HG03066 (cell line): ENCODE measurements at regions not wholly inside any gene's neighbourhood (a gene's known extent, or its start where the extent isn't known, plus 50 kb on each side); places are given as distances from the start of the nearest gene placed in this dataset.

Source experiments
- ATAC-seq: cut with Tn5 transposase; IDR thresholded peaks from one replicate; pipeline ENCODE4 v1.9.1; 2021; ENCODE audit warnings: low read depth; ENCODE audit not compliant: unreplicated experiment

- no peak for ATAC-seq
Measured at GRCh38 chr14:42378274-42378673, 771.6 kb downstream of the LRFN5 start.

- ATAC-seq, result no peak
Measured at GRCh38 chr14:42374332-42374731, 767.7 kb downstream of the LRFN5 start.

- ATAC-seq, result no peak
Measured at GRCh38 chr14:42370056-42370455, 763.4 kb downstream of the LRFN5 start.

- no peak for ATAC-seq
Measured at GRCh38 chr14:42368234-42368633, 761.6 kb downstream of the LRFN5 start.

- peak; percentile 79 for ATAC-seq
Measured at GRCh38 chr14:42353315-42353714, 746.6 kb downstream of the LRFN5 start.

- no peak for ATAC-seq
Measured at GRCh38 chr14:42335918-42336317, 729.2 kb downstream of the LRFN5 start.

GRCh38 chr14:42334931-42335330, 728.3 kb downstream of the LRFN5 start:
- ATAC-seq, result no peak

- ATAC-seq, result no peak
Measured at GRCh38 chr14:42323426-42323825, 716.8 kb downstream of the LRFN5 start.

- no peak for ATAC-seq
Measured at GRCh38 chr14:42322531-42323284, 716.0 kb downstream of the LRFN5 start.

GRCh38 chr14:42319996-42320395, 713.3 kb downstream of the LRFN5 start:
- ATAC-seq, result no peak

- no peak for ATAC-seq
Measured at GRCh38 chr14:42316693-42317092, 710.0 kb downstream of the LRFN5 start.

GRCh38 chr14:42311876-42312275, 705.2 kb downstream of the LRFN5 start:
- no peak for ATAC-seq

- ATAC-seq, result no peak
Measured at GRCh38 chr14:42307239-42307825, 700.7 kb downstream of the LRFN5 start.

- peak; percentile 99 for ATAC-seq
Measured at GRCh38 chr14:42299692-42300091, 693.0 kb downstream of the LRFN5 start.

- no peak for ATAC-seq
Measured at GRCh38 chr14:42293180-42293579, 686.5 kb downstream of the LRFN5 start.

- ATAC-seq, result peak; percentile 60
Measured at GRCh38 chr14:42277840-42278239, 671.2 kb downstream of the LRFN5 start.

GRCh38 chr14:42269234-42269633, 662.6 kb downstream of the LRFN5 start:
- ATAC-seq, result no peak

GRCh38 chr14:42248131-42248530, 641.5 kb downstream of the LRFN5 start:
- ATAC-seq, result no peak

GRCh38 chr14:42241101-42241500, 634.4 kb downstream of the LRFN5 start:
- no peak for ATAC-seq

GRCh38 chr14:42229976-42230375, 623.3 kb downstream of the LRFN5 start:
- no peak for ATAC-seq

GRCh38 chr14:42229294-42229693, 622.6 kb downstream of the LRFN5 start:
- no peak for ATAC-seq

GRCh38 chr14:42228611-42229010, 621.9 kb downstream of the LRFN5 start:
- ATAC-seq, result no peak
